NCI-H526 (cell line): ENCODE measurements at regions not wholly inside any gene's neighbourhood (a gene's known extent, or its start where the extent isn't known, plus 50 kb on each side); places are given as distances from the start of the nearest gene placed in this dataset.

ENCODE experiments used
- DNase-seq, 2 experiments: peaks; one replicate each; lab custom pipeline; 2025; lab: John Stamatoyannopoulos, UW

GRCh38 chr4:18568600-18568999 is 547.0 kb upstream of the LCORL start:
- peak; percentile 9 to 36 for DNase-seq

DNA sequence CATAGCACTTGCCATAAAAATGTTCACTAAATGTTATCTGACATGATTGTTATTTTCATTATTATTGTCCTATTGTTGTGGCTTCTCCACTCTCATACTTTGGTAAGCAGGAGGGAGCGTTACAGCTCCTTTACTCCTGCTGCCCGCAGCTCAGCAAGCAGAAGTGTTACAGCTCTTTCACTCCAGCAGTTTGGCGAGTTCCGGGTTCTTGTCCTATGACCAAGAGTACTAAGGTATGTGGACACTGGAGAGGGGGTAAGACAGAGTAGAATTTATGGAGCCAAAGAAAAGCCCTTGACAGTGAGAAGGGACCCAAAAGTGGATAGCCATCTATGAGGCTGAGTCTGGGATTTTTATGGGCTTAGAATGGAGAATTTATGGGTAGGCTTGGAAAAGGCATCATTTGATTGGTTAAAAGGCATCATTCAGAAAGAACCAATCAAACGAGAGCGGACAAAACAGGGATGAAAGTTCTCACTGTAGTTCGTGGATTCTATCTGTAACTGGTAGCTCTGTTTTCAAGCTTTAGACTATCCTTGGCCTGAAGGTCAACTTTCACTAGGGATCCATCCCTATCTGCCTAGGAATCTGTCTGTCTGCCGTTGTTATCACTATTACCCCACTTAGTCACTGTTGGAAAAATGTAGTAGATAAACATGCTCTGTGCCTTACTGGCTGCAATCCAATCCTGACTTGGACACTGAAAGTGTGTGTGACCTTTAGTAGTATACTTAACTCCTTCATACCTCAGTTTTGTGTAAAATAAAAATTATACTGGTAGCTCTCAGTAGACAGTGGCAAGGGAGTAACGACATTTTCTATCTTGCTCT is 545.6 kb upstream of the LCORL start:
- no peak for DNase-seq

GRCh38 chr4:18559492-18559891 is 537.9 kb upstream of the LCORL start:
- DNase-seq: no peak

- no peak for DNase-seq
Observed at GRCh38 chr4:18556402-18556801, 534.8 kb upstream of the LCORL start.

- no peak for DNase-seq
Observed at GRCh38 chr4:18540349-18540748, 518.8 kb upstream of the LCORL start.

DNA sequence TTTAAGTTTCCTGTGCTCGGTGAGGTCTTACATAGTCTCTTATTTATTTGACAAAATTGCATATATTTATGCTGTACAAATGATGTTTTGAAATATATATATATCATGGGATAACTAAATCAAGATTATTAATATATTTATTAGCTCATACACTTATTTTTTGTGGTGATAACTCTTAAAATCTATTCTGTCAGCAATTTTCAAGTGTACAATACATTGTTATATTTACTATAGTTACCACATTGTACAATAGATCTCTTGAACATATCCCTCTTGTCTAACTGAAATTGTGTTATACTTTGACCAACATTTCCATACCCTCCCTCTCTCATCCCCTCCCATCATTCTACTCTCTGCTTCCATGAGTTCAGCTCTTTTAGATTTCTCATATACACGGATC is 516.6 kb upstream of the LCORL start:
- no peak for DNase-seq

DNA sequence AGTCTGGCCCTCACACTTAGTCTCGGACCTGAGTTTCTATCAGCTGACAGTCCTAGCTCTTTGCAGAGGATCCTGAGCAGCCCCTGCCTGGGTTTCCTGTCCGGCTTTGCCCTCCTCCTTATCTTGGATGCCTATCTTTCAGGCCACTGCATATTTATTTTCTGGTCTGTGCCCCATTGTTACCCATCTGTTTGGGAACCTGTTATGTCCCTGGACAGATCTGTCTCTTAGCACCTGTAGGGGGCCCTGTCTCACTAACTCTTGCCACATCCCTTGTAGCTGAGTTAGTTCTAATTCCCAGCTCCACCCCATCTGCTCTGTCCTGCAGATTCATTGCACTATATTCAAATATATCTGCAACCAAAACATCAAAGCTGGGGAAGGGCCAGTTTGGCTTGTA is 514.9 kb upstream of the LCORL start:
- DNase-seq: peak; percentile 74 to 77

DNA sequence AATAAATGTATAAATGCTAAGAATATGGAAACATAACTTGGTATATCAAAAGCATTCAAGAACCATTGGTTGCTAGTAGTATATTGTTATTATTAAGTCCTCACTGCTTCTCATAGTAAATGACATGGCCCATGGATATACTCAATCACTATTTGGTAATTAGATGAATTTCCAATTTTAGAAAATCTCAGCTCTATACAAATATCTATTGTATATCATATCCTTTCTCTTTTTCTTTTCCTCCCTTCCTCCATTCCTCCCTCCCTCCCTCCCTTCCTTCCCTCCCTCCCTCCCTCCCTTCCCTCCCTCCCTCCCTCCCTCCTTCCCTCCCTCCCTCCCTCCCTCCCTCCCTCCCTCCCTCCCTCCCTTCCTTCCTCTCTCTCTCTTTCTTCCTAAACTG is 514.4 kb upstream of the LCORL start:
- DNase-seq: no peak

- no peak for DNase-seq
Observed at GRCh38 chr4:18533262-18533775, 511.8 kb upstream of the LCORL start.

GRCh38 chr4:18531731-18532130 is 510.2 kb upstream of the LCORL start:
- DNase-seq: no peak

- DNase-seq: no peak
Observed at GRCh38 chr4:18529482-18529881, 507.9 kb upstream of the LCORL start.

DNA sequence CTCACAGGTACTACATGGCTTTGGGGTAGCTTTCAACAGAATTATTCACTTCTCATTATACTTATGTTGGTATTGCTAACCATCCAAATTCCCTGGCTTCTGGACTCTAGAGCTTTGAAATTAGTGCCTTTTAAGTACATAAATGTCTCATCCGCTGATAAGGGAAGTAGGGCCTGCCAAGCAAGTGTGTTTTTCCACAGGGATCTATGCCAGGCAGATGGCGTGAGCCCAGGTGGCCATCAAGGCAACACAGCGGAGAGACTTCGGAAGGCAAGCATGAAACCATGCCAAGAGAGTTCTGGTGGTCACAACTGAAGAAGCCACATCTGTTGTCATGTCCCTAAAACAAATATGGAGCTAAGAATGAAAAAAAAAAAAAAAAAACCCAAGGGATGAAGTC is 503.1 kb upstream of the LCORL start:
- DNase-seq: no peak

GRCh38 chr4:18518098-18518497 is 496.5 kb upstream of the LCORL start:
- DNase-seq: no peak

- no peak for DNase-seq
Observed at GRCh38 chr4:18513861-18514260, 492.3 kb upstream of the LCORL start.

DNA sequence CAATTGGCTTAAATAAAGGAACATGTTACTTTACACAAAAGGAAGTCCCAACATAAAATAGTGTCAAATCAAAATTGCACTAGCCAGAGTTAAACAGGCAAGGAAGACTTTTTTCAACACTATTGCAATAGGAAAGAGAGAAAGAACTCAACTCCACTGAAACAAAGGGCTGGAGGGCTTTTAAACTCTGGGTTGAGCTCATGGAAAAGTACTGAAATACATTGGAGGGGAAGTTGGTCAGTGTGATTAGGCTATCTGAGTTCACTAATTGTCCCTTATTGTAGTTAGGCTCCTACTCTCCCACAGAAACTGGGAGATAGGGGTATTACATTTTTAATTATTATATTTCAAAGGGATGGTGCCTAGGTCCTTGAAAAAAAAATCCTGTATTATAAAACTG is 491.2 kb upstream of the LCORL start:
- no peak for DNase-seq

DNA sequence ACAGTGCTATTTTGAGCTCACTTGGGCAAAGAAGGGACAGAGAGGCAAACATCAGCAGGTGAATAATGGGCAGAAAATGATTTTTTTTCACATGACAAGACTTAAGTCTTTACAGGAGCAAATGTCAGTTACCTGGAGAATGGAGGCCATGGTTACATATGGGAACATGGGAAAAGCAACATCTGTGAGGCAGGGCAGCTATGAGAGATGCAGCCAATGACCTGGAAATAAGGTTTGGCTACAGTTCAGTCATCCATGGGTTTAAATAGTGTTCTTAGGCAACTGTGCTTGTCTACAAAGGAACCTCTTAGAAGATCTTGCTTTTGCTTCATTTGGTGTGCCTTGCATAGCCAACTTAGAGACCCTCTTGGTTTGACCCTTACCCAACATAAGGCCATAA is 490.2 kb upstream of the LCORL start:
- no peak for DNase-seq

- peak; percentile 94 for DNase-seq
Observed at GRCh38 chr4:18508786-18509185, 487.2 kb upstream of the LCORL start.

- peak in 1 of 2 experiments; percentile 12 for DNase-seq
Observed at GRCh38 chr4:18480928-18481327, 459.4 kb upstream of the LCORL start.

GRCh38 chr4:18480342-18480741 is 458.8 kb upstream of the LCORL start:
- no peak for DNase-seq

DNA sequence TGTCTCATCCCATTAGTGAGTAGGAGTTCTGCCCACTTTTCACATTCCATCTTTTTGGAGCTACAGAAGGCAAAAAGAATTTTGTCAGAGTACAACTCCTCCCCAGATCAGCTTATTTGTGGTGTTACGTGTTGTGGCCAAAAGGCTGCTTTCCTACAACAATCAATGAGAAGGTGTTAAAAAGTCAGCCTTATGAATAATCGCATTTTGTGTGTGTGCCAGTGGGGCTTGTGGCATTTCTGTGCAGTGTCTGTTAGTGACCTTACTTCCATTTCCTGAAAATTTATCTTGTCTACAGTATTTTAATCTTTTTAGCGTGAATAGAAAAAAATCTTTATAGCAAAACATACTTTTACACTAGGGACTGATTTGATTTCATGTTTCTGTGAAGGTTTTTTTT is 458.3 kb upstream of the LCORL start:
- no peak for DNase-seq

- no peak for DNase-seq
Observed at GRCh38 chr4:18463987-18464559, 442.5 kb upstream of the LCORL start.

DNA sequence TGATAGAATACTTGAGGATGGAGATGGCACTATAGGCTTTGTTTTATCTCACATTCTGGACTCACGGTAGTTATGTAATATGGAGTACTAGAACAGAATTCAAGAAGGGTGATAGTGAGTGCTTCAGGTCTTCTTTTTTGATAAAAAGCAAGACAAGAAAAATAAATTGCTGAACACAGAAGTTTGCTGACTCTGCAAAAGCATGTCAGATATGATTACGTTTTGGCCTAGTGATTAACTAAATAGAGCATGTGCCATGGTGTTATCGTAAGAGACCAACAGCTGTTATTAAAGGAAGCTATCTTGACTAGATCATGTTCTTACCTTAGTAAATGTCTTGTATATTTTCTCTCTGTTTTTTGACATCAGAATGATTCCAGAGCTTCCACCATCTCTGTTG is 436.9 kb upstream of the LCORL start:
- DNase-seq: no peak

DNA sequence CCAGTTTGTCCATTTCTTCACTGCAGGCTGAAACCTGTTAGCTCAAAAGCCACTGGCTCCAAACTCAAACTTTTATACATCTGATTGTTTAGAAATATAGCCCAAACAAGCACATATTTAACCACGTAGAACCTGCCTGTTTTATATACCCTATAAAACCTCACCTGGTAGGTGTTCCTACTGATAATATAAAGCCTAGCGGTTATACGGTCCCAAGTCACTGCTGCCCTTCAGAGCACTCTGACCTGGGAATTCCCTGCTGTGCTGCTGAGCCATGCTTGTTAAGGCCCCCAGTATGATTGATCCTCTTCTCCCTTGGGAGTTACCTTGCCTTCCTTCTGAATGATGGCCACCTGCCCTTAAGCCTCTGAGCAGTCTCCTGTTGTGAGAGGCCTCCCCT is 432.8 kb upstream of the LCORL start:
- DNase-seq: no peak

- DNase-seq: no peak
Observed at GRCh38 chr4:18445110-18445509, 423.6 kb upstream of the LCORL start.
